IMR-90 (cell line): ENCODE measurements at regions not wholly inside any gene's neighbourhood (a gene's known extent, or its start where the extent isn't known, plus 50 kb on each side); places are given as distances from the start of the nearest gene placed in this dataset.
A peak's percentile ranks its signal among the peaks of the same experiment; 100 is the strongest.

Experiments
- ATAC-seq: fragments of 200-7000 bp; cut with Tn5 transposase; 2 replicates; pipeline ENCODE4 v1.9.1; 2020; ENCODE audit warnings: low read depth, mild to moderate bottlenecking, moderate library complexity
- BruUV-seq: library from RNA; stranded (reverse); fragments of 400-500 nt; replicated peaks from 2 replicates; lab custom pipeline; 2021; lab: Mats Ljungman, UMichigan
- CTCF ChIA-PET: fragments of 300-600 bp; formaldehyde crosslinking; extraction: SDS; loops from one replicate; lab custom pipeline; 2021; ENCODE audit warnings: antibody characterized with exemption; lab: Yijun Ruan, JAX
- POLR2A ChIA-PET: fragments of 300-600 bp; sonication (Branson Sonifier 250); formaldehyde crosslinking; loops from one replicate; lab custom pipeline; 2022; ENCODE audit warnings: antibody characterized with exemption; ENCODE audit not compliant: unreplicated experiment; lab: Charles Lee
- DNase-seq: peaks from one replicate; pipeline ENCODE4 v3.0.0; 2013
- H2AFZ ChIP-seq: replicated peaks from 2 replicates; pipeline ENCODE3; 2013; ENCODE audit warnings: low read length, mild to moderate bottlenecking; ENCODE audit not compliant: poor library complexity
- H2AK5ac ChIP-seq: 2 replicates; pipeline ENCODE4 v1.6.1; 2013; ENCODE audit warnings: low read depth, low read length, inconsistent platforms
- H2AK9ac ChIP-seq: replicated peaks from 2 replicates; pipeline ENCODE3; 2013; ENCODE audit warnings: mild to moderate bottlenecking, low read depth, low read length, moderate library complexity; ENCODE audit not compliant: poor library complexity
- H2BK120ac ChIP-seq: 2 replicates; pipeline ENCODE4 v1.6.1; 2013; ENCODE audit warnings: low read depth, low read length, inconsistent platforms
- H2BK15ac ChIP-seq: 3 replicates; pipeline ENCODE4 v1.6.1; 2013; ENCODE audit warnings: low read depth, low read length, inconsistent platforms
- H2BK20ac ChIP-seq: 2 replicates; pipeline ENCODE4 v1.6.1; 2013; ENCODE audit warnings: low read depth, mild to moderate bottlenecking, inconsistent platforms, low read length, moderate library complexity
- H2BK5ac ChIP-seq: 2 replicates; pipeline ENCODE4 v1.6.1; 2013; ENCODE audit warnings: mild to moderate bottlenecking, low read depth, low read length, inconsistent platforms; ENCODE audit not compliant: poor library complexity, severe bottlenecking
- H3K14ac ChIP-seq: replicated peaks from 2 replicates; pipeline ENCODE4 v1.6.1; 2013; ENCODE audit warnings: low read depth, low read length, inconsistent platforms
- H3K18ac ChIP-seq: 2 replicates; pipeline ENCODE4 v1.6.1; 2013; ENCODE audit warnings: low read depth, low read length, control low read depth
- H3K23ac ChIP-seq: 2 replicates; pipeline ENCODE4 v1.6.1; 2013; ENCODE audit warnings: low read depth, low read length, inconsistent platforms
- H3K27ac ChIP-seq: 2 replicates; pipeline ENCODE4 v1.5.1; 2013; ENCODE audit warnings: mild to moderate bottlenecking, control low read depth, low read length; ENCODE audit not compliant: insufficient read depth
- H3K27me3 ChIP-seq: 2 replicates; pipeline ENCODE4 v1.6.1; 2013; ENCODE audit warnings: low read length; ENCODE audit not compliant: control insufficient read depth, insufficient read depth
- H3K36me3 ChIP-seq: 2 replicates; pipeline ENCODE4 v1.6.1; 2013; ENCODE audit warnings: low read length, mixed read lengths; ENCODE audit not compliant: control insufficient read depth, insufficient read depth
- H3K4ac ChIP-seq: 2 replicates; pipeline ENCODE4 v1.6.1; 2013; ENCODE audit warnings: low read depth, low read length, inconsistent platforms
- H3K4me1 ChIP-seq: 2 replicates; pipeline ENCODE4 v1.6.1; 2013; ENCODE audit warnings: low read length, mixed read lengths; ENCODE audit not compliant: control insufficient read depth, insufficient read depth
- H3K4me2 ChIP-seq: 2 replicates; pipeline ENCODE4 v1.6.1; 2013; ENCODE audit warnings: low read depth, mild to moderate bottlenecking, control low read depth, low read length, moderate library complexity
- H3K4me3 ChIP-seq: 2 replicates; pipeline ENCODE4 v1.5.1; 2013; ENCODE audit warnings: low read depth, mild to moderate bottlenecking, control low read depth, low read length, moderate library complexity; ENCODE audit not compliant: insufficient read depth
- H3K56ac ChIP-seq: 2 replicates; pipeline ENCODE4 v1.6.1; 2013; ENCODE audit warnings: low read length, inconsistent platforms; ENCODE audit not compliant: insufficient read depth; ENCODE audit errors: extremely low read depth
- H3K79me1 ChIP-seq, 2 experiments: 2 replicates each; pipeline ENCODE4 v1.6.1; 2013; ENCODE audit warnings: low read length in 2 of 2, inconsistent platforms in 1 of 2, low read depth in 1 of 2
- H3K9ac ChIP-seq: 2 replicates; pipeline ENCODE4 v1.6.1; 2013; ENCODE audit warnings: low read depth, low read length, control low read depth
- H3K9me1 ChIP-seq: 2 replicates; pipeline ENCODE4 v1.6.1; 2013; ENCODE audit warnings: low read length, inconsistent platforms; ENCODE audit not compliant: insufficient read depth
- H3K9me3 ChIP-seq: 2 replicates; pipeline ENCODE4 v1.6.1; 2013; ENCODE audit warnings: low read length; ENCODE audit not compliant: control insufficient read depth, insufficient read depth
- H4K20me1 ChIP-seq: 2 replicates; pipeline ENCODE4 v1.6.1; 2013; ENCODE audit warnings: low read length, inconsistent platforms; ENCODE audit not compliant: insufficient read depth
- H4K5ac ChIP-seq: 2 replicates; pipeline ENCODE4 v1.6.1; 2013; ENCODE audit warnings: mild to moderate bottlenecking, low read depth, low read length, control low read depth
- H4K8ac ChIP-seq, 2 experiments: 2 replicates each; pipeline ENCODE4 v1.6.1; 2013; ENCODE audit warnings: low read depth in 2 of 2, low read length in 2 of 2, control low read depth in 1 of 2, inconsistent platforms in 1 of 2
- H4K91ac ChIP-seq: 2 replicates; pipeline ENCODE4 v1.6.1; 2013; ENCODE audit warnings: low read depth, low read length, inconsistent platforms; ENCODE audit not compliant: insufficient read depth
- FOS ChIP-seq: fragments of 150-350 bp; IDR thresholded peaks from 2 replicates; pipeline ENCODE4 v1.6.1; 2016; ENCODE audit warnings: low read depth, low read length
- RAD21 ChIP-seq: IDR thresholded peaks from 2 replicates; pipeline ENCODE4 v1.6.1; 2012; ENCODE audit warnings: low read length, improper control_type of control experiment
- RCOR1 ChIP-seq: IDR thresholded peaks from 2 replicates; pipeline ENCODE4 v1.6.1; 2012; ENCODE audit warnings: mild to moderate bottlenecking, low read length, improper control_type of control experiment; ENCODE audit not compliant: insufficient replicate concordance
- WGBS, 2 experiments: methylation state at CpG; one replicate each; pipeline versions ENCODE4 v1.1.5 to v1.1.7; 2013; ENCODE audit warnings: missing lambda C conversion rate in 2 of 2; ENCODE audit not compliant: insufficient read length in 1 of 2; ENCODE audit errors: extremely low coverage in 2 of 2; 5-methylcytosine and 5-hydroxymethylcytosine counted together
- dilution Hi-C: fragments of 300-500 bp; cut with HindIII; formaldehyde crosslinking; loops from one replicate; pipeline ENCODE4 v1.14.3; 2018; ENCODE audit warnings: low sequenced_read_pairs; ENCODE audit not compliant: unreplicated experiment
- in situ Hi-C: fragments of 300-500 bp; cut with MboI; formaldehyde crosslinking; loops from 3 replicates; pipeline ENCODE4 v1.14.3; 2019; ENCODE audit warnings: low sequenced_read_pairs, inconsistent platforms, mixed read lengths
- intact Hi-C: fragments of 100-400 bp; cut with micrococcal nuclease; formaldehyde crosslinking; loops from 2 replicates; pipeline ENCODE4 v1.10.0; 2022

DNA sequence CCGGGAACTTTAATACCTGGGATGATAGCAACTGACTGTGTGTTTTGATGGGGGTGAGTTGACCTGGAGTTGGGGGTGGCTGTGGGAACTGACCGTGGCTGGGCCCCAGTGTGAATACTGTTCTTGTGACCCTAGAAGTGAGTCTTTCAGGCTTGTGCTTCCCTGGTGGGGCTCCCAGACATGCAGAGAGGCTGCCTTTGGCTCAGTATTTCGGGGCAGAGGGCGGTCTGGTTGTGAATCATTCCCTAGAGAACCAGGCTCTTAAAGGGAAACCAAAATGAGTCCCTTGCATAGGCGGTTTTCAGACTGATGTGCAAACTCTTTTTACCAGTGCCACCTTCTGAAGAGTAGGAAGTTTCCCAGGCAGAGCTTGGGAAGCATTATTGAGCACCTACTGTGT, 132.1 kb downstream of the MACROH2A1 start:
- H3K79me1 ChIP-seq, result peaks cover 0 to 26% of the 10 kb centered on the region in 2 experiments; a peak in 2 of 4 replicates
- peaks cover 18% of the 10 kb centered on the region for H3K9me1 ChIP-seq
- peak overlapping the region; percentile 54 for H3K27ac ChIP-seq
- peak overlapping the region; percentile 69 for H3K23ac ChIP-seq
- TF ChIP-seq RCOR1 (no peak), RAD21 (no peak), FOS (peak; percentile 10; the same call in 1 of the 2 replicates)
- WGBS, 2 experiments, result 83% methylated on average over 3 of the region's 5 CpGs; no CpG with 5 or more reads in 1 of the 2 experiments
- H2BK15ac ChIP-seq, result peak overlapping the region; percentile 98
- peak; percentile 57 for DNase-seq
- peak overlapping the region; percentile 98 for H2AK5ac ChIP-seq
- H2BK120ac ChIP-seq, result peak overlapping the region; percentile 82
- H3K18ac ChIP-seq, result peak overlapping the region; percentile 67
- peak overlapping the region; percentile 94 for H4K91ac ChIP-seq
- peaks cover 42% of the 10 kb centered on the region for H3K4me1 ChIP-seq
- peak overlapping the region; percentile 83 for H2AFZ ChIP-seq
- H3K4ac ChIP-seq, result peak overlapping the region; percentile 93
- CTCF ChIA-PET, result no interaction called here
- POLR2A ChIA-PET, result no interaction called here
- H4K20me1 ChIP-seq, result no peaks in the 10 kb centered on the region
- no peak overlapping the region for H3K56ac ChIP-seq
- peak overlapping the region; percentile 81 for H2BK20ac ChIP-seq
- peak overlapping the region; percentile 90 for H3K14ac ChIP-seq
- BruUV-seq, result no TSS peak
- no peak overlapping the region for H3K4me3 ChIP-seq
- H2AK9ac ChIP-seq, result peak overlapping the region; percentile 89
- H2BK5ac ChIP-seq, result peak overlapping the region; percentile 85
- H3K36me3 ChIP-seq, result no peaks in the 10 kb centered on the region
- H4K8ac ChIP-seq, result peak overlapping the region; percentile 84 to 97
- in situ Hi-C loops, result no loop called here
- intact Hi-C loops, result loop anchor here (5.0 kb wide), 1 partner anchor 530 kb away; the partner anchor contains the start of gene CAMLG
- H4K5ac ChIP-seq, result peak overlapping the region; percentile 88
- dilution Hi-C loops, result no loop called here
- H3K9me3 ChIP-seq, result no peaks in the 10 kb centered on the region
- no peak overlapping the region for H3K4me2 ChIP-seq
- H3K27me3 ChIP-seq, result no peaks in the 10 kb centered on the region
- H3K9ac ChIP-seq, result 0 out of 2 replicates have a peak overlapping the region, but pooled peaks have one; percentile 9
- no peak for ATAC-seq
